HEK293 (cell line): ENCODE measurements at regions not wholly inside any gene's neighbourhood (a gene's known extent, or its start where the extent isn't known, plus 50 kb on each side); places are given as distances from the start of the nearest gene placed in this dataset.

Source experiments
- CTCF ChIA-PET: fragments of 350-600 bp; formaldehyde crosslinking; extraction: SDS; loops from one replicate; lab custom pipeline; 2021; ENCODE audit warnings: antibody characterized with exemption; lab: Yijun Ruan, JAX
- POLR2A ChIA-PET: fragments of 300-600 bp; formaldehyde crosslinking; extraction: SDS; loops from one replicate; lab custom pipeline; 2020; ENCODE audit warnings: antibody characterized with exemption, inconsistent platforms; lab: Yijun Ruan, JAX
- H3K27ac ChIP-seq: fragments of 200-500 bp; sonication (Bioruptor generic); 2 replicates; pipeline ENCODE4 v1.5.1; 2014; ENCODE audit warnings: low read depth, low read length, control low read depth, inconsistent platforms; ENCODE audit errors: extremely low read depth
- H3K36me3 ChIP-seq, 2 experiments: fragments of 200-500 bp in 1 of 2; sonication (Bioruptor generic) in 1 of 2; 1 replicate in 1 of 2; 2 replicates in 1 of 2; pipeline ENCODE4 v1.5.1; 2014 to 2017; ENCODE audit warnings: inconsistent platforms in 2 of 2, low read length in 2 of 2; ENCODE audit not compliant: control insufficient read depth in 2 of 2, insufficient read depth in 1 of 2
- H3K4me1 ChIP-seq: fragments of 200-500 bp; sonication (Bioruptor generic); 2 replicates; pipeline ENCODE4 v1.5.1; 2014; ENCODE audit warnings: mild to moderate bottlenecking, low read length, inconsistent platforms; ENCODE audit not compliant: control insufficient read depth, insufficient read depth
- H3K4me3 ChIP-seq: 2 replicates; pipeline ENCODE4 v1.5.1; 2011; ENCODE audit warnings: low read depth, mild to moderate bottlenecking, control low read depth, low read length, moderate library complexity
- H3K9me3 ChIP-seq: fragments of 200-500 bp; sonication (Bioruptor generic); 2 replicates; pipeline ENCODE4 v1.5.1; 2014; ENCODE audit warnings: low read depth, low read length, inconsistent platforms; ENCODE audit not compliant: control insufficient read depth, insufficient read depth
- HOXD13 ChIP-seq: sonication (generic); formaldehyde crosslinking; IDR thresholded peaks from 2 replicates; pipeline ENCODE4 v1.8.0; 2022; ENCODE audit warnings: missing genetic modification reagents, borderline replicate concordance
- KLF1 ChIP-seq: fragments of 450-650 bp; formaldehyde crosslinking; IDR thresholded peaks from 2 replicates; pipeline ENCODE4 v1.5.1; 2016; ENCODE audit warnings: missing biosample characterization, missing genetic modification characterization
- KLF7 ChIP-seq: fragments of 450-650 bp; formaldehyde crosslinking; IDR thresholded peaks from 2 replicates; pipeline ENCODE4 v1.5.1; 2016; ENCODE audit warnings: missing biosample characterization, missing genetic modification characterization, borderline replicate concordance
- MYNN ChIP-seq: fragments of 450-650 bp; formaldehyde crosslinking; IDR thresholded peaks from 2 replicates; pipeline ENCODE4 v1.5.1; 2016; ENCODE audit warnings: missing biosample characterization, missing genetic modification characterization, borderline replicate concordance
- REPIN1 ChIP-seq: fragments of 450-650 bp; formaldehyde crosslinking; IDR thresholded peaks from 2 replicates; pipeline ENCODE4 v1.5.1; 2017; ENCODE audit warnings: missing biosample characterization, missing genetic modification characterization, low read depth
- SP2 ChIP-seq: fragments of 450-650 bp; formaldehyde crosslinking; IDR thresholded peaks from 2 replicates; pipeline ENCODE4 v1.5.1; 2016; ENCODE audit warnings: missing biosample characterization, missing genetic modification characterization
- SP3 ChIP-seq: fragments of 450-650 bp; formaldehyde crosslinking; IDR thresholded peaks from 2 replicates; pipeline ENCODE4 v1.5.1; 2016; ENCODE audit warnings: missing biosample characterization, missing genetic modification characterization
- TRIM28 ChIP-seq: IDR thresholded peaks from 2 replicates; pipeline ENCODE4 v1.6.1; 2011; ENCODE audit warnings: low read length, control low read depth, borderline replicate concordance
- YY1 ChIP-seq: fragments of 450-650 bp; formaldehyde crosslinking; IDR thresholded peaks from 2 replicates; pipeline ENCODE4 v1.5.1; 2018; ENCODE audit warnings: missing biosample characterization, missing genetic modification characterization
- YY2 ChIP-seq: fragments of 450-650 bp; formaldehyde crosslinking; IDR thresholded peaks from 2 replicates; pipeline ENCODE4 v1.5.1; 2016; ENCODE audit warnings: missing biosample characterization, missing genetic modification characterization
- ZBTB20 ChIP-seq: fragments of 450-650 bp; formaldehyde crosslinking; IDR thresholded peaks from 2 replicates; pipeline ENCODE4 v1.5.1; 2016; ENCODE audit warnings: missing biosample characterization, missing genetic modification characterization
- ZBTB21 ChIP-seq: fragments of 450-650 bp; formaldehyde crosslinking; IDR thresholded peaks from 2 replicates; pipeline ENCODE4 v1.5.1; 2017; ENCODE audit warnings: missing biosample characterization, missing genetic modification characterization
- ZBTB49 ChIP-seq: fragments of 450-650 bp; formaldehyde crosslinking; IDR thresholded peaks from 2 replicates; pipeline ENCODE4 v1.5.1; 2016; ENCODE audit warnings: missing biosample characterization, missing genetic modification characterization, low read depth
- ZBTB8A ChIP-seq: fragments of 450-650 bp; formaldehyde crosslinking; IDR thresholded peaks from 2 replicates; pipeline ENCODE4 v1.5.1; 2016; ENCODE audit warnings: missing biosample characterization, missing genetic modification characterization
- ZFP69B ChIP-seq: fragments of 450-650 bp; formaldehyde crosslinking; IDR thresholded peaks from 2 replicates; pipeline ENCODE4 v1.5.1; 2016; ENCODE audit warnings: missing biosample characterization, missing genetic modification characterization
- ZNF112 ChIP-seq: fragments of 450-650 bp; formaldehyde crosslinking; IDR thresholded peaks from 2 replicates; pipeline ENCODE4 v1.5.0; 2017; ENCODE audit warnings: missing biosample characterization, missing genetic modification characterization
- ZNF114 ChIP-seq: fragments of 450-650 bp; formaldehyde crosslinking; IDR thresholded peaks from 2 replicates; pipeline ENCODE4 v1.5.0; 2017; ENCODE audit warnings: missing biosample characterization, missing genetic modification characterization
- ZNF121 ChIP-seq: fragments of 450-650 bp; formaldehyde crosslinking; IDR thresholded peaks from 2 replicates; pipeline ENCODE4 v1.5.1; 2016; ENCODE audit warnings: missing biosample characterization, missing genetic modification characterization
- ZNF175 ChIP-seq: fragments of 450-650 bp; formaldehyde crosslinking; IDR thresholded peaks from 2 replicates; pipeline ENCODE4 v1.5.1; 2016; ENCODE audit warnings: missing biosample characterization, missing genetic modification characterization
- ZNF202 ChIP-seq: fragments of 450-650 bp; formaldehyde crosslinking; IDR thresholded peaks from 2 replicates; pipeline ENCODE4 v1.5.1; 2016; ENCODE audit warnings: missing biosample characterization, missing genetic modification characterization, borderline replicate concordance
- ZNF214 ChIP-seq: fragments of 450-650 bp; formaldehyde crosslinking; IDR thresholded peaks from 2 replicates; pipeline ENCODE4 v1.5.1; 2017; ENCODE audit warnings: missing biosample characterization, mild to moderate bottlenecking, missing genetic modification characterization, borderline replicate concordance
- ZNF292 ChIP-seq: fragments of 450-650 bp; formaldehyde crosslinking; IDR thresholded peaks from 2 replicates; pipeline ENCODE4 v1.5.1; 2016; ENCODE audit warnings: low read depth, missing biosample characterization, missing genetic modification characterization, borderline replicate concordance
- ZNF324 ChIP-seq: fragments of 450-650 bp; formaldehyde crosslinking; IDR thresholded peaks from 2 replicates; pipeline ENCODE4 v1.5.1; 2016; ENCODE audit warnings: missing biosample characterization, missing genetic modification characterization
- ZNF335 ChIP-seq: fragments of 450-650 bp; formaldehyde crosslinking; conservative IDR thresholded peaks from 2 replicates; pipeline ENCODE4 v1.5.1; 2016; ENCODE audit warnings: missing biosample characterization, missing genetic modification characterization
- ZNF350 ChIP-seq: fragments of 450-650 bp; formaldehyde crosslinking; IDR thresholded peaks from 2 replicates; pipeline ENCODE4 v1.5.0; 2017; ENCODE audit warnings: missing biosample characterization, mild to moderate bottlenecking, missing genetic modification characterization
- ZNF433 ChIP-seq: fragments of 450-650 bp; formaldehyde crosslinking; IDR thresholded peaks from 2 replicates; pipeline ENCODE4 v1.5.1; 2016; ENCODE audit warnings: missing biosample characterization, missing genetic modification characterization, low read depth
- ZNF561 ChIP-seq: fragments of 450-650 bp; IDR thresholded peaks from 2 replicates; pipeline ENCODE4 v1.5.1; 2018; ENCODE audit warnings: missing biosample characterization, missing genetic modification characterization, borderline replicate concordance
- ZNF585B ChIP-seq: fragments of 450-650 bp; formaldehyde crosslinking; IDR thresholded peaks from 2 replicates; pipeline ENCODE4 v1.5.1; 2016; ENCODE audit warnings: missing biosample characterization, missing genetic modification characterization
- ZNF626 ChIP-seq: fragments of 450-650 bp; sonication (Bioruptor Pico); formaldehyde crosslinking; IDR thresholded peaks from 2 replicates; pipeline ENCODE4 v1.5.1; 2018; ENCODE audit warnings: missing biosample characterization, missing genetic modification characterization, inconsistent platforms
- ZNF664 ChIP-seq: fragments of 450-650 bp; formaldehyde crosslinking; IDR thresholded peaks from 2 replicates; pipeline ENCODE4 v1.5.1; 2016; ENCODE audit warnings: missing biosample characterization, missing genetic modification characterization
- ZNF701 ChIP-seq: fragments of 450-650 bp; formaldehyde crosslinking; IDR thresholded peaks from 2 replicates; pipeline ENCODE4 v1.5.1; 2016; ENCODE audit warnings: missing biosample characterization, missing genetic modification characterization
- ZNF76 ChIP-seq: fragments of 450-650 bp; formaldehyde crosslinking; IDR thresholded peaks from 2 replicates; pipeline ENCODE4; 2016; ENCODE audit warnings: low read depth, missing biosample characterization, missing genetic modification characterization, borderline replicate concordance
- ZNF777 ChIP-seq: fragments of 450-650 bp; formaldehyde crosslinking; IDR thresholded peaks from 2 replicates; pipeline ENCODE4 v1.5.1; 2017; ENCODE audit warnings: missing biosample characterization, missing genetic modification characterization, borderline replicate concordance
- ZNF843 ChIP-seq: fragments of 450-650 bp; formaldehyde crosslinking; IDR thresholded peaks from 2 replicates; pipeline ENCODE4 v1.5.1; 2016; ENCODE audit warnings: missing biosample characterization, missing genetic modification characterization
- TF ChIP-seq, protein P1 (sequence below): fragments of 450-650 bp; formaldehyde crosslinking; IDR thresholded peaks from 2 replicates; pipeline ENCODE4 v1.5.1; 2016; ENCODE audit warnings: missing biosample characterization, missing genetic modification characterization

DNA sequence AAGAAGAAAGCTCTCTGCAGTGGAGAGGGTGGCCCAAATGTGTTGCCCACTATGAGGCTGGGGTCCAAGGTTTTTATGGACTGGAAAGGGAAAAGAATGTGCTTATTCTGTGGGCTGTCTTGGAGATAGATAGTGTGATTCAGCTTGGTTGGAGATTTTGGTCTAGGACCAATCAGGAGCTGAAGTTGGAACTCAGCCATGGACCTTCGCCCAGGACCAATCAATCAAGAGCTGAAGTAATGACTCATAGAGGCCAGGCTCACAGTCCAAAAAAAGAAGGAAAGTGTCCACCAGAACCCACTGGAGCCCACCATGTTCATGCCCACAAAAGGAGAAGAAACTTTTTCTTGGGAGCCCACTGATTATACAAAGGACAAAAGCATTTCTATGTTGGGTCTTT lies 369.5 kb downstream of the UBE2NL start:
- H3K9me3 ChIP-seq: no peaks in the 10 kb centered on the region; the same call in 1 of the 2 replicates
- no peak overlapping the region for H3K4me3 ChIP-seq
- POLR2A ChIA-PET: no interaction called here
- TF ChIP-seq ZNF433 (tag by site-specific recombination): no peak
- TF ChIP-seq TRIM28: no peak
- TF ChIP-seq ZNF214 (tag by site-specific recombination): no peak
- no peak for TF ChIP-seq ZFP69B (tag by site-specific recombination)
- TF ChIP-seq, all 188 proteins: peak for 0
- Histone ChIP-seq H3K36me3 (no peaks in the 10 kb centered on the region), H3K4me1 (no peaks in the 10 kb centered on the region), H3K27ac (no peak overlapping the region)
- CTCF ChIA-PET: interaction anchor here (0.7 kb wide), 1 partner anchor 8 kb away, joined by 4 read pairs; no protein-coding TSS in a partner anchor

DNA sequence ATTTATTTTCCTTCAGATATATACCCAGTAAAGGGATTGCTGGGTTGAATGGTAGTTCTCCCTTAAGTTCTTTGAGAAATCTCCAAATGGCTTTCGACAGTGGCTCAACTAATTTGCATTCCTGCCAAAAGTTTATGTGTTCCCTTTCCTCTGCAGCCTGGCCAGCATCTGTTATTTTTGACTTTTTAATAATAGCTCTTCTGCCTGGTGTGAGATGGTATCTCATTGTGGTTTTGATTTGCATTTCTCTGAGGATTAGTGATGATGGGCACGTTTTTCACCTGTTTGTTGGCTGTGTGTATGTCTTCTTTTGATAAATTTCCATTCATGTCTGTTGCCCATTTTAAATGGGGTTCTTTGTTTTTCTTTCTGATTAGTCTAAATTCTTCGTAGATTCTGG lies 375.2 kb downstream of the UBE2NL start:
- H3K27ac ChIP-seq: no peak overlapping the region
- CTCF ChIA-PET: no interaction called here
- H3K4me1 ChIP-seq: no peaks in the 10 kb centered on the region
- H3K36me3 ChIP-seq: no peaks in the 10 kb centered on the region
- TF ChIP-seq SP3 (no peak), ZNF112 (tag by site-specific recombination) (no peak), ZNF324 (tag by site-specific recombination) (no peak), ZNF335 (tag by site-specific recombination) (no peak), ZNF561 (tag by site-specific recombination) (no peak), ZNF701 (tag by site-specific recombination) (no peak), HOXD13 (CRISPR knock-in tag) (no peak), ZNF202 (tag by site-specific recombination) (no peak), ZNF175 (tag by site-specific recombination) (no peak), YY1 (tag by site-specific recombination) (no peak), SP2 (tag by site-specific recombination) (no peak), MYNN (tag by site-specific recombination) (no peak), ZNF843 (tag by site-specific recombination) (no peak), ZBTB20 (no peak), YY2 (no peak), ZNF292 (tag by site-specific recombination) (no peak), ZNF121 (tag by site-specific recombination) (no peak), ZBTB21 (no peak), ZBTB8A (tag by site-specific recombination) (no peak)
- TF ChIP-seq, protein P1, sequence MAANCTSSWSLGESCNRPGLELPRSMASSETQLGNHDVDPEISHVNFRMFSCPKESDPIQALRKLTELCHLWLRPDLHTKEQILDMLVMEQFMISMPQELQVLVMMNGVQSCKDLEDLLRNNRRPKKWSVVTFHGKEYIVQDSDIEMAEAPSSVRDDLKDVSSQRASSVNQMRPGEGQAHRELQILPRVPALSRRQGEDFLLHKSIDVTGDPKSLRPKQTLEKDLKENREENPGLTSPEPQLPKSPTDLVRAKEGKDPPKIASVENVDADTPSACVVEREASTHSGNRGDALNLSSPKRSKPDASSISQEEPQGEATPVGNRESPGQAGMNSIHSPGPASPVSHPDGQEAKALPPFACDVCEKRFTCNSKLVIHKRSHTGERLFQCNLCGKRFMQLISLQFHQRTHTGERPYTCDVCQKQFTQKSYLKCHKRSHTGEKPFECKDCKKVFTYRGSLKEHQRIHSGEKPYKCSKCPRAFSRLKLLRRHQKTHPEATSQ: no peak
- no peak overlapping the region for H3K4me3 ChIP-seq
- no peaks in the 10 kb centered on the region for H3K9me3 ChIP-seq
- POLR2A ChIA-PET: no interaction called here

GRCh38 chrX:144265641-144266040 lies 381.8 kb downstream of the UBE2NL start:
- no peak overlapping the region for H3K4me3 ChIP-seq
- ChIA-PET POLR2A (no interaction called here), CTCF (no interaction called here)
- no peaks in the 10 kb centered on the region for H3K4me1 ChIP-seq
- H3K36me3 ChIP-seq: no peaks in the 10 kb centered on the region
- TF ChIP-seq ZBTB49 (tag by site-specific recombination) (no peak), ZNF777 (tag by site-specific recombination) (no peak), ZNF664 (no peak), ZNF350 (tag by site-specific recombination) (no peak), KLF7 (tag by site-specific recombination) (no peak), REPIN1 (tag by site-specific recombination) (no peak), ZNF626 (tag by site-specific recombination) (no peak), KLF1 (tag by site-specific recombination) (no peak), ZNF114 (tag by site-specific recombination) (no peak), ZNF76 (tag by site-specific recombination) (no peak), ZNF585B (tag by site-specific recombination) (no peak)
- H3K9me3 ChIP-seq: no peaks in the 10 kb centered on the region
- H3K27ac ChIP-seq: no peak overlapping the region
